ENCODE measurements at regions not wholly inside any gene's neighbourhood (a gene's known extent, or its start where the extent isn't known, plus 50 kb on each side); places are given as distances from the start of the nearest gene placed in this dataset.
"Not testable (repeated sequence)": the region's sequence is repeated elsewhere in the genome, so short reads cannot be mapped to it uniquely, and the experiment has no call there.

DNA sequence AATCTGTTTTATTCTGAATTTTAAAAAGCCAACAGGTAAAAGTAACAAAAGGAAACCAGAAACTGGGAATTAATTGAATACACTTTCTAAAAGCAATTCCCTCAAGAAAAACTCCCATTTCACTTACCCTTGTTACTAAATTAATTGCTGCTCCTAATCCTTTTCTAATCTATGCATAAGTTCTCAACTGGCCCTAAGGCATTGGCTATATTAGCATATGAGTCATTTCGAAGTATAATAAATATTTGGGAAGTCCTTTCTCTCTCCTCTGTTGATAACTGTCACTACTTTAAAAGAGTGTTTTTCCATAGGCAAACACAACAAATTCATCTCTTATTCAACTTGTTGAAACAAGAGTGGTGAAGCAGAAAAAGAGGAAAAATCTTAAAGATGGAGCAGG is 486.5 kb upstream of the HTR2C start:
- H3K4me3 ChIP-seq (ENCODE audit: low read depth, low read length) = no peak overlapping the region
- H3K9me3 ChIP-seq (ENCODE audit: control insufficient read depth, insufficient read depth, low read length) = no peaks in the 10 kb centered on the region
- peaks cover 7% of the 10 kb centered on the region; the same call in 1 of the 2 replicates for H3K27me3 ChIP-seq (ENCODE audit: control insufficient read depth, insufficient read depth, low read length)
- peak overlapping the region; percentile 15 for H3K27ac ChIP-seq (ENCODE audit: low read depth, low read length)
- no peak overlapping the region for H3K9ac ChIP-seq (ENCODE audit: low read depth, low read length)
- H3K36me3 ChIP-seq (ENCODE audit: control insufficient read depth, insufficient read depth, low read length) = no peaks in the 10 kb centered on the region
- peaks cover 7% of the 10 kb centered on the region for H3K4me1 ChIP-seq (ENCODE audit: control insufficient read depth, insufficient read depth, low read length)

DNA sequence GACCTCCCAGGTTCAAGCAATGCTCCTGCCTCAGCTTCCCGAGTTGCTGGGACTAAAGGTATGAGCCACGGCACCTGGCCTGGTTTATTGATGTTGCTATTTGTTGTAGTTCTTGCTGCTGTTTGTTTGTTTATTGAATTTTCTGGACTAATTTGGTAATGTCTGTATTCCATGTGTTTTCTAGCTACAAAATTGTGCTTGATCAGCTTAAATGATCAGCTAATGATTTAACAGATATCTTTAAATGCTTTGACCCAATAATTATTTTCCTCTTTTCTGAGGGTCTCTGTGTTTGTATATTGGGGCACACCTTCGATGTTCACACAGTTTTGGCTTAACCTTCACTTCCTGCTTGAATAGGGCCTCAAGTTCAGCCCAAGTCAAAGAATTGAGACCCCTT is 488.1 kb upstream of the HTR2C start:
- Histone ChIP-seq H3K27me3 (ENCODE audit: control insufficient read depth, insufficient read depth, low read length) (peaks cover 7% of the 10 kb centered on the region; the same call in 1 of the 2 replicates), H3K9ac (ENCODE audit: low read depth, low read length) (no peak overlapping the region), H3K4me1 (ENCODE audit: control insufficient read depth, insufficient read depth, low read length) (peaks cover 7% of the 10 kb centered on the region), H3K27ac (ENCODE audit: low read depth, low read length) (no peak overlapping the region), H3K9me3 (ENCODE audit: control insufficient read depth, insufficient read depth, low read length) (no peaks in the 10 kb centered on the region), H3K36me3 (ENCODE audit: control insufficient read depth, insufficient read depth, low read length) (no peaks in the 10 kb centered on the region), H3K4me3 (ENCODE audit: low read depth, low read length) (no peak overlapping the region)

DNA sequence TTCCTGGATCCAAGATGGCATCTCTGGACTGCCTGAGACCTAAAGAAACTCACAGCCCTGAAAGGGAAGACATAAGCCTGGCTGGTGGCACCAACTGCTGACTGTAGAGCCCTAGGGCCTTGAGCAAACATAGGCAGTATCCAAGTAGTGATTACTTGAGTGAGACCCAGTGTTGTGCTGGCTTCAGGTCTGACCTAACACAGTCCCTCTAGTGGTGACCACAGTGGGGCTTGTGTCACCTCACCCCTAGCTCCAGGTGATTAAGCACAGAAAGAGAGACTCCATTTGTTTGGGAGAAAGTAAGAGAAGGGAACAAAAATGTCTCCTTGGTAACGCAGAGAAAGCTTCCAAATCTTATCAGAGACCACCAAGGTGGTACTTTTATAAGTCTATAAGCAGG is 496.3 kb upstream of the HTR2C start:
- H3K27ac ChIP-seq (ENCODE audit: low read depth, low read length) = no peak overlapping the region
- H3K4me1 ChIP-seq (ENCODE audit: control insufficient read depth, insufficient read depth, low read length) = no peaks in the 10 kb centered on the region
- H3K27me3 ChIP-seq (ENCODE audit: control insufficient read depth, insufficient read depth, low read length) = no peaks in the 10 kb centered on the region
- no peak overlapping the region for H3K4me3 ChIP-seq (ENCODE audit: low read depth, low read length)
- no peak overlapping the region for H3K9ac ChIP-seq (ENCODE audit: low read depth, low read length)
- H3K36me3 ChIP-seq (ENCODE audit: control insufficient read depth, insufficient read depth, low read length) = no peaks in the 10 kb centered on the region
- no peaks in the 10 kb centered on the region for H3K9me3 ChIP-seq (ENCODE audit: control insufficient read depth, insufficient read depth, low read length)

DNA sequence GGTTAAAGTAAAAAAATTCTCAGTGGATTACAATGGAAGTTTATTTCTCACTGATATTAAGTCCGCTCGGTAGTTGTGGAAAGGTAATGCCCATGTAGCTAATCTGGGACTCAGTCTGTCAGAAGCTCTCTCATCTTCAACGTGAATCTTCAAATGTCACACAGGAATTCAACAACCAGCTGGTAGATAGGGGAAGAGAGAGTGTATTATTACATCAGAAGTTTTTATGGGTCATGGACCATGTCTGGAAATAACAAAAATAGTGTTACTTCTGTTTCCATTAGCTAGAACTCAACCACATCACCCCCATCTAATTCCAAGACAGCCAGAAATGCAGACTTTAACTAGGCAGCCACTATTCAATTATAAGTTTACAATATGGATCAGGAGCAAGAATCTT is 506.1 kb upstream of the HTR2C start:
- no peak overlapping the region for H3K4me3 ChIP-seq (ENCODE audit: low read depth, low read length)
- H3K27ac ChIP-seq (ENCODE audit: low read depth, low read length) = no peak overlapping the region
- no peaks in the 10 kb centered on the region for H3K36me3 ChIP-seq (ENCODE audit: control insufficient read depth, insufficient read depth, low read length)
- no peak overlapping the region for H3K9ac ChIP-seq (ENCODE audit: low read depth, low read length)
- H3K4me1 ChIP-seq (ENCODE audit: control insufficient read depth, insufficient read depth, low read length) = peaks cover 23% of the 10 kb centered on the region
- no peaks in the 10 kb centered on the region for H3K9me3 ChIP-seq (ENCODE audit: control insufficient read depth, insufficient read depth, low read length)
- H3K27me3 ChIP-seq (ENCODE audit: control insufficient read depth, insufficient read depth, low read length) = no peaks in the 10 kb centered on the region

DNA sequence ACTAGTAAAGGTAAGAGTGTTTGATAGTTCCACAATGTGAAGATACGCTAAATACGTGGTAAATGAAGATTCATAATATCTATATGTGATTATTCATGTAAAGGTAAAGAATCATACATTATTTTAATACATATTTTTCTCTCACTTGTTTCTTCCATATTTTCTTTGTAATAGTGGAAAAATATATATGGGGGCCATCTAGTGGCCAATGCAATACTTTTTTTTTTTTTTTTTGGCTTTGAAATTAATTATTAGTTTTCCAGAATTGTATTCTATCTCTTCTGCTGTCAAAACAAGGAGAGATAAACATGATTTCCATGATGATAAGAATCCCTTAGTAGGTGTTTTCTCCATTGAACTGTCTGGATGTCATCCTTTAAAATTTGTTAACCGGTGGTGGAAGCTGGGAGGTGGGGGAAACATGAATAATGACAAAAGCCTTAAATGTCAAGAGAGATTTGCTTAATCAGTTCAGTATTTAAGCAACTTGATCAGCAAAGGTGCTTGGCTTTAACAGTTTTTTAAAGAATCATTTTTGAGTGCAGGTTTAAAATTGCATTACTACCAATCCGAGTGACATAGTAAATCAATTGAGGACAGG is 508.7 kb upstream of the HTR2C start:
- H3K9me3 ChIP-seq (ENCODE audit: control insufficient read depth, insufficient read depth, low read length) = no peaks in the 10 kb centered on the region
- no peaks in the 10 kb centered on the region for H3K36me3 ChIP-seq (ENCODE audit: control insufficient read depth, insufficient read depth, low read length)
- no peaks in the 10 kb centered on the region for H3K27me3 ChIP-seq (ENCODE audit: control insufficient read depth, insufficient read depth, low read length)
- no peak overlapping the region for H3K27ac ChIP-seq (ENCODE audit: low read depth, low read length)
- peaks cover 35% of the 10 kb centered on the region for H3K4me1 ChIP-seq (ENCODE audit: control insufficient read depth, insufficient read depth, low read length)
- H3K9ac ChIP-seq (ENCODE audit: low read depth, low read length) = no peak overlapping the region
- no peak overlapping the region for H3K4me3 ChIP-seq (ENCODE audit: low read depth, low read length)

DNA sequence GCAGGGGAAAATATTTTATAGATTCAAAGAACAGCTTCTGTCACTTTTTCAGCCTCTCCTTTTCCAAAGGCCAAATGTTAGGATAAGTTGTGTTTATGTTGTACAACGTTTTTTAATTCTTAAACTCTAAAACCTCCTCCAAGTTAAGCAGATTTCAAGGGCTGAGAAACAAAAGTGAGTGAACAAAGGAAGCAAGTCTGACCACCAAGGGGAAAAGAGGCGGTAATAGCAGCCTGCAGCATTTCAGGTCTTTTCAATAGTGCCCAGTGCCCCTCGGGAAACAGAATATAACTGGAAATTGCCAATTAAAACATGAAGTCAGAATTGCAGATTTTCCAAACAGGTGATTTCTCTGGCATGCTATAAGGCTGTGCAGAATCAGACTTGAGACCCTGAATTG is 510.0 kb upstream of the HTR2C start:
- no peak overlapping the region for H3K9ac ChIP-seq (ENCODE audit: low read depth, low read length)

DNA sequence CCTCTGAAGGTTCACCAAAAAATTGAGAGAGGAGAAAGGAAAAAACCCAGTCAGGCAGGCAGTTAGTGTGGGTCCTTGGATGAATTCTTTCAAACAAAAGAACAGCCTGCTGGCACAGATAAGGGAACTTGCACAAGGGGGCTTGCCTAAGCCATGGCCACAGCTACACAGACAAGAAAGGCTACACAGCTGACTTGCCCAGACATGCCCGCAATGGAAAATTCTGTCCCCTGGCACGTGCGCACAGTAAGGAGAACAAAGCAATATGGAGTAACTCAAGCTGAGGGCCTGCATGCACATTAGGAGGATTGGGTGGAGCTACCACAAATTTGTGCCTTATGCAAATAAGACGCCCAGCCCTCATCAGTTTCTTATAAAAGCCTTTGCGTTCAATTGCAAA is 512.5 kb upstream of the HTR2C start:
- no peaks in the 10 kb centered on the region for H3K27me3 ChIP-seq (ENCODE audit: control insufficient read depth, insufficient read depth, low read length)
- H3K27ac ChIP-seq (ENCODE audit: low read depth, low read length) = no peak overlapping the region
- H3K4me1 ChIP-seq (ENCODE audit: control insufficient read depth, insufficient read depth, low read length) = peaks cover 40% of the 10 kb centered on the region
- H3K9ac ChIP-seq (ENCODE audit: low read depth, low read length) = no peak overlapping the region
- H3K9me3 ChIP-seq (ENCODE audit: control insufficient read depth, insufficient read depth, low read length) = no peaks in the 10 kb centered on the region
- no peaks in the 10 kb centered on the region for H3K36me3 ChIP-seq (ENCODE audit: control insufficient read depth, insufficient read depth, low read length)
- H3K4me3 ChIP-seq (ENCODE audit: low read depth, low read length) = no peak overlapping the region

More for the DNA sequence above, 510.0 kb upstream of the HTR2C start:
- H3K4me1 ChIP-seq (ENCODE audit: control insufficient read depth, insufficient read depth, low read length) = peaks cover 40% of the 10 kb centered on the region
- H3K36me3 ChIP-seq (ENCODE audit: control insufficient read depth, insufficient read depth, low read length) = no peaks in the 10 kb centered on the region
- H3K27ac ChIP-seq (ENCODE audit: low read depth, low read length) = no peak overlapping the region
- H3K27me3 ChIP-seq (ENCODE audit: control insufficient read depth, insufficient read depth, low read length) = no peaks in the 10 kb centered on the region
- H3K4me3 ChIP-seq (ENCODE audit: low read depth, low read length) = no peak overlapping the region
- H3K9me3 ChIP-seq (ENCODE audit: control insufficient read depth, insufficient read depth, low read length) = no peaks in the 10 kb centered on the region

DNA sequence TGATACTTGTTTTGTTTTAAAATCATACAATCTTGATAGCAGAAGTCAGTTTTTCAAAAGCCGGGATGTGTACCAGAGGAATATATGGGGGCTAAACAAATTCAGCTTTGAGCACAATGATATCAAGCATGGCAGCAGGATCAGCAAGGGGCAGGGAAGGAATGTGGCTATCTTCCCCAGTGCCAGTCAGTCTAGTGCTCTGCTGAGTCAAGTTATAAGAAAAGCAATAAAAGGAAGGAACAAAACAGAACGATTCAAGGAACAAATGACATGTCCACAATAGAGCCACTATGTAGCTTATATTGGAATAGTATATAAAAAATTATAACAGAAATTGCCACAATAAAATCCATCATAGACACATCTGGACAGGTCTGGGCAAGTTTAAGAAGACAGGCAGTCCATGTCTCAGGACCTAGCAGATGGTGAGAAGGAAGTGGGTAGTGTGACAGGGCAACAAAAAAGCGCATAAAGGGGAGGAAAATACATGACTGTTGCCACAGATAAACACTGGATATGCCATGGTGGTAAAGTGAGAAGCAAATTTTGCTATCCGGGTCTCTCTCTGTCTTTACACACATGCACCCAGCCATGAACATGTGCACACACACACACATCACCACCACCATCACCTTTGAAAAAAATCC is 518.2 kb upstream of the HTR2C start:
- no peak overlapping the region for H3K4me3 ChIP-seq (ENCODE audit: low read depth, low read length)
- H3K9me3 ChIP-seq (ENCODE audit: control insufficient read depth, insufficient read depth, low read length) = no peaks in the 10 kb centered on the region
- no peak overlapping the region for H3K9ac ChIP-seq (ENCODE audit: low read depth, low read length)
- 0 out of 2 replicates have a peak, but pooled peaks cover 5% of the 10 kb centered on the region for H3K4me1 ChIP-seq (ENCODE audit: control insufficient read depth, insufficient read depth, low read length)
- H3K36me3 ChIP-seq (ENCODE audit: control insufficient read depth, insufficient read depth, low read length) = no peaks in the 10 kb centered on the region; the same call in 1 of the 2 replicates
- no peaks in the 10 kb centered on the region for H3K27me3 ChIP-seq (ENCODE audit: control insufficient read depth, insufficient read depth, low read length)
- no peak overlapping the region for H3K27ac ChIP-seq (ENCODE audit: low read depth, low read length)

DNA sequence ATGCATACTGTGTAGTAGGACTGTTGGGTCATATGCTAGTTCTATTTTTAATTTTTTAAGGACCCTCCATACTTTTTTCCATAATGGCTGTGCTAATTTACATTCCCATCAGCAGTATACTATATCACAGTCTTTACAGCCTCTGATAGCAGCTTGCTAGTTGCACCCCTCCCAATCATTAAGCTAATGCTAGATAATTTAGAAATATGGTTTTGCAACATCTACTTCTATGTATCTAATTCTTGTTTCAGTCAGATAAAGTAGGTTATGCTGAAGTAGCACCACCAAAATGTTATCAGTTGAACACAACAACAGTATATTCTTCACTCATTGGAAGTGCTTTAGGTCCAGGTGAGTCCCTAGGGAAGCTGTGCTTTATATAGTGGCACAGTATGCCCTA is 522.7 kb upstream of the HTR2C start:
- peaks cover 11% of the 10 kb centered on the region for H3K4me1 ChIP-seq (ENCODE audit: control insufficient read depth, insufficient read depth, low read length)
- no peaks in the 10 kb centered on the region for H3K9me3 ChIP-seq (ENCODE audit: control insufficient read depth, insufficient read depth, low read length)
- H3K27ac ChIP-seq (ENCODE audit: low read depth, low read length) = no peak overlapping the region
- peaks cover 2% of the 10 kb centered on the region; the same call in 1 of the 2 replicates for H3K36me3 ChIP-seq (ENCODE audit: control insufficient read depth, insufficient read depth, low read length)
- no peaks in the 10 kb centered on the region for H3K27me3 ChIP-seq (ENCODE audit: control insufficient read depth, insufficient read depth, low read length)
- no peak overlapping the region for H3K4me3 ChIP-seq (ENCODE audit: low read depth, low read length)
- H3K9ac ChIP-seq (ENCODE audit: low read depth, low read length) = no peak overlapping the region

DNA sequence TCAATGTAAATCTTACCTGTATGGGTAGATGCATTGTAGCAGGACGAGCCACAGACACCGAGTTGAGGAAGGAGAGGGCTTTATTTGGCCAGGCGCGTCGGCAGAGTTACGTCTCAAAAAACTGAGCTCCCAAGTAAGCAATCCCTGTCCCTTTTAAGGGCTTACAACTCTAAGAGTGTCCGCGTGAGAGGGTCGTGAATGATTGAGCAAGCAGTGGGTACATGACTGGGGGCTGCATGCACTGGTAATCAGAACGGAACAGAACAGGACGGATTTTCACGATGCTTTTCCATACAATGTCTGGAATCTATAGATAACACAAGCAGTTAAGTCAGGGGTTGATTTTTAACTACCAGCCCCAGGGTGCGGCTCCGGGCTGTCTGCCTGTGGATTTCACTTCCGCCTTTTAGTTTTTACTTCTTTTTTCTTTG is 524.9 kb upstream of the HTR2C start:
- Histone ChIP-seq H3K9me3 (ENCODE audit: control insufficient read depth, insufficient read depth, low read length) (no peaks in the 10 kb centered on the region), H3K4me1 (ENCODE audit: control insufficient read depth, insufficient read depth, low read length) (peaks cover 11% of the 10 kb centered on the region), H3K27ac (ENCODE audit: low read depth, low read length) (no peak overlapping the region), H3K36me3 (ENCODE audit: control insufficient read depth, insufficient read depth, low read length) (peaks cover 3% of the 10 kb centered on the region; the same call in 1 of the 2 replicates), H3K9ac (ENCODE audit: low read depth, low read length) (no peak overlapping the region), H3K4me3 (ENCODE audit: low read depth, low read length) (no peak overlapping the region), H3K27me3 (ENCODE audit: control insufficient read depth, insufficient read depth, low read length) (no peaks in the 10 kb centered on the region)

DNA sequence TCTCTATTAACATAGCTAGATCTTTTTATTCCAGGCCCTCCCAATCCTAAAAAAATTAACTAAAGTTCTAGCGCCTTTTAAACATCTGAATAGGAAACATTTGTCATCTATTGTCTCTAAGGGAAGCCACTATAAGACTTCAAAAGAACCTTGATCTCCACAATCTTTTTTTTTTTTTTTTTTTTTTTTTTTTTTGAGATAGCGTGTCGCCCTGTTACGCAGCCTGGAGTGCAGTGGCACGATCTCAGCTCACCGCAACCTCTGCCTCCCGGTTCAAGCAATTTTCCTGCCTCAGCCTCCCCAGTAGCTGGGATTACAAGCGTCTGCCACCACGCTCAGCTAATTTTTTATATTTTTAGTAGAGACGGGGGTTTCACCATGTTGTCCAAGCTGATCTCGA is 526.5 kb upstream of the HTR2C start:
- not testable (repeated sequence) for H3K27ac ChIP-seq (ENCODE audit: low read depth, low read length); H3K9ac ChIP-seq (ENCODE audit: low read depth, low read length); H3K9me3 ChIP-seq (ENCODE audit: control insufficient read depth, insufficient read depth, low read length); H3K4me3 ChIP-seq (ENCODE audit: low read depth, low read length); H3K36me3 ChIP-seq (ENCODE audit: control insufficient read depth, insufficient read depth, low read length); H3K27me3 ChIP-seq (ENCODE audit: control insufficient read depth, insufficient read depth, low read length)
- peaks cover 11% of the 10 kb centered on the region for H3K4me1 ChIP-seq (ENCODE audit: control insufficient read depth, insufficient read depth, low read length)
